Fibroblast of pulmonary artery (primary cell): ENCODE measurements at regions not wholly inside any gene's neighbourhood (a gene's known extent, or its start where the extent isn't known, plus 50 kb on each side); places are given as distances from the start of the nearest gene placed in this dataset.

ENCODE experiments used
- DNase-seq: peaks from one replicate; pipeline ENCODE4 v3.0.0-alpha.2; 2010; ENCODE audit warnings: low read depth
- H3K4me3 ChIP-seq: replicated peaks from 2 replicates; pipeline ENCODE4 v1.5.1; 2011; ENCODE audit warnings: low read depth, mild to moderate bottlenecking, control low read depth, low read length, moderate library complexity
- TF ChIP-seq, protein P1 (sequence below): IDR thresholded peaks from 2 replicates; pipeline ENCODE4 v1.5.1; 2011; ENCODE audit warnings: mild to moderate bottlenecking, control low read depth, low read length, inconsistent platforms; ENCODE audit errors: missing control alignments

DNA sequence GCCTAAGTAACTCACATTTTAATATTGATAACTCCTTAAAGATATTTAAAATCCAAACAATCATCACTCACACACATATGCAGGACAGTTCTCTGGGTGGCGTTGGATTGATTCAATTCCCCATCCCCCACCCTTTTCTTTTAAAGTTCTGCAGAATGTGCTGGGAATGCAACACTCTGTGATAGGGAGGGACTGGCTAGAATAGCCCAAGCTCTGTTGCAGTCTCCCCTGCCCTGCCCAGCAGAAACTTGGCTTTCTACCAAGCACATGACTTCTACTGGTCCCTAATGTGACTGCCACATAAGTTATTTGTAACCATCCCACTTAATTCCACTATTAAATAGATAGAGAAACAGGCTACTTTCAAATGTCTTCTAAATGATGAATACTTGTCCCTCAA is 55.2 kb downstream of the TWIST1 start:
- H3K4me3 ChIP-seq, result no peak overlapping the region
- TF ChIP-seq, protein P1, sequence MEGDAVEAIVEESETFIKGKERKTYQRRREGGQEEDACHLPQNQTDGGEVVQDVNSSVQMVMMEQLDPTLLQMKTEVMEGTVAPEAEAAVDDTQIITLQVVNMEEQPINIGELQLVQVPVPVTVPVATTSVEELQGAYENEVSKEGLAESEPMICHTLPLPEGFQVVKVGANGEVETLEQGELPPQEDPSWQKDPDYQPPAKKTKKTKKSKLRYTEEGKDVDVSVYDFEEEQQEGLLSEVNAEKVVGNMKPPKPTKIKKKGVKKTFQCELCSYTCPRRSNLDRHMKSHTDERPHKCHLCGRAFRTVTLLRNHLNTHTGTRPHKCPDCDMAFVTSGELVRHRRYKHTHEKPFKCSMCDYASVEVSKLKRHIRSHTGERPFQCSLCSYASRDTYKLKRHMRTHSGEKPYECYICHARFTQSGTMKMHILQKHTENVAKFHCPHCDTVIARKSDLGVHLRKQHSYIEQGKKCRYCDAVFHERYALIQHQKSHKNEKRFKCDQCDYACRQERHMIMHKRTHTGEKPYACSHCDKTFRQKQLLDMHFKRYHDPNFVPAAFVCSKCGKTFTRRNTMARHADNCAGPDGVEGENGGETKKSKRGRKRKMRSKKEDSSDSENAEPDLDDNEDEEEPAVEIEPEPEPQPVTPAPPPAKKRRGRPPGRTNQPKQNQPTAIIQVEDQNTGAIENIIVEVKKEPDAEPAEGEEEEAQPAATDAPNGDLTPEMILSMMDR, result no peak
- no peak for DNase-seq

DNA sequence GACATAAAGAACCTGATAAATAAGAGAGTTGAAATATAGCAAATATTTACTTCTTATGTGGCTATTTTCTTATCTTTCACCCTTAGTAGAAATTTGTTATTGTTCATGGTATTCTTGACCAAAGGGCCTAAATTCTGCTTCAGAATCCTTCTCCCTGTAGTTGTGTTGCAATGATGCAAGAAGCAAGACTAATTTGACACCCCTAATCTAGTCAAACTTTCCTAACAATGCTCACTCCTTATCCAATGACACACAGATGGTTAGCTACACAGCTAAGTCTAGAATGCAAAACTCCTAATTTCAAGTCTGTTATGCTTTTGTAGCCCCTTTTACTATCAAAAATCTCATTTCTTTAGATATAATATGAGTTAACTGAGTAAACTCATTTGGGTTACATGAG is 56.1 kb downstream of the TWIST1 start:
- peak; percentile 35 for DNase-seq
- no peak overlapping the region for H3K4me3 ChIP-seq
- TF ChIP-seq, protein P1, result no peak

DNA sequence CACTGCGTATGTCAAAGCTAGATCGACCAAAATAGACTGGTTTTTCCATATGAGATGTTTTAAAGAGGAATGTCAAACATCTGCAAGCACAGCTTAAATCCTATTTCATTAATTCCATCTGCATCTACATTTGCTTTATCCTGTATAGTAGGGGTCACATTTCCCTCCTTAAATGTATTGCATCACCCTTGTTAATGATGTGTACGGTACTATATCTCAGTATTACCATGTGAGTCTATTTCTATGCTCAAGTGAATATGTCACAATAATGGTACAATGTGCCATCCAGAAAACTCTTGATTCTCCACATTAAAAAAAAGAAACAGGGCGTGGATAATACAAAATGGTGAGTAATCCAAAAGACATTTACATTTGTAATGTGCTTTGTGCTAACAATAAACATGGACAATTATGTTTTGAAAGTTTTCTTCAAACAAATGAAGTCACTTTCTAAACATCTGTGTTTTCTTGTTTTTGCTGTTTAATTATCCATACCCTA is 56.6 kb downstream of the TWIST1 start:
- no peak overlapping the region for H3K4me3 ChIP-seq
- DNase-seq, result peak; percentile 43
- TF ChIP-seq, protein P1, result no peak

DNA sequence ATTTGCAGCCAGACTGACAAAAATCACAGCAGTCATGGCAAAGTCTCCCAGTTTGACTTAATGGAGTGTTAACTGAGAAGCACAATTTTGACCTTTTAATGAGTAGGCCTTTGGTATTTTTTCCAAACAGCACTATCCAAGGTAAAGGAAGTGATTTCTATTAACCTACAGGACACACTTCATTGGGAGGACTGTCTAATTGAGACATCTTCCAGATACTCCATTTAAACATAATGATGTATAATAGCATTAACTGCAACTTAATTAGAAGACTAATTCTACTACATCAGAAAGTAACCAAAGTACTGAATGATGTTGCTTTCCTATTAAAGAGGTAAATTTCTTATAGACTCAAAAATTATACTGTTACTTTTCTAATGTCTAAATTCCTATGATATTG is 61.1 kb downstream of the TWIST1 start:
- DNase-seq, result no peak
- H3K4me3 ChIP-seq, result no peak overlapping the region
- TF ChIP-seq, protein P1, result no peak
